Activated B cell treated with CpG ODN at 0.5 μM for 24 hours (primary cell): ENCODE measurements at regions not wholly inside any gene's neighbourhood (a gene's known extent, or its start where the extent isn't known, plus 50 kb on each side); places are given as distances from the start of the nearest gene placed in this dataset.

ENCODE experiments used
- ATAC-seq: fragments of 200-7000 bp; cut with Tn5 transposase; one replicate; pipeline ENCODE4 v1.10.0; 2021; ENCODE audit warnings: low read depth, mild to moderate bottlenecking, moderate library complexity
- CTCF ChIA-PET: fragments of 350-600 bp; sonication (Branson Sonifier 250); formaldehyde crosslinking; loops from one replicate; lab custom pipeline; 2021; ENCODE audit warnings: antibody characterized with exemption; lab: Charles Lee
- POLR2A ChIA-PET: fragments of 350-600 bp; sonication (Branson Sonifier 250); formaldehyde crosslinking; loops from one replicate; lab custom pipeline; 2021; ENCODE audit warnings: antibody characterized with exemption; lab: Charles Lee
- DNase-seq: peaks from one replicate; pipeline ENCODE4 v3.0.0; 2022
- H3K27ac Mint-ChIP-seq: one replicate; pipeline ENCODE4 v1.8.0; 2020; ENCODE audit warnings: mixed read lengths
- H3K27me3 Mint-ChIP-seq: one replicate; pipeline ENCODE4 v1.8.0; 2021; ENCODE audit warnings: mixed read lengths
- H3K36me3 Mint-ChIP-seq: one replicate; pipeline ENCODE4 v1.8.0; 2021; ENCODE audit warnings: low read depth, mixed read lengths
- H3K4me1 Mint-ChIP-seq: one replicate; pipeline ENCODE4 v1.8.0; 2021; ENCODE audit warnings: mixed read lengths
- H3K4me3 Mint-ChIP-seq: one replicate; pipeline ENCODE4 v1.8.0; 2020; ENCODE audit warnings: mild to moderate bottlenecking, mixed read lengths
- H3K9me3 Mint-ChIP-seq: one replicate; pipeline ENCODE4 v1.8.0; 2020; ENCODE audit warnings: mixed read lengths
- CTCF ChIP-seq: fragments of 200-600 bp; IDR thresholded peaks from one replicate; pipeline ENCODE4 v1.8.0; 2022; ENCODE audit warnings: antibody characterized with exemption, mild to moderate bottlenecking
- intact Hi-C: fragments of 100-400 bp; cut with micrococcal nuclease; formaldehyde crosslinking; loops from one replicate; pipeline ENCODE4 v1.15.1; 2024

- Mint-ChIP-seq H3K9me3 (no peaks in the 10 kb centered on the region), H3K27me3 (no peaks in the 10 kb centered on the region), H3K27ac (no peak overlapping the region), H3K36me3 (no peaks in the 10 kb centered on the region), H3K4me3 (no peak overlapping the region), H3K4me1 (no peaks in the 10 kb centered on the region)
- ChIA-PET POLR2A (no interaction called here), CTCF (no interaction called here)
- DNase-seq: no peak
- no peak for TF ChIP-seq CTCF
- intact Hi-C loops: no loop called here
- no peak for ATAC-seq
These were observed 1687.6 kb downstream of the GRIK2 start for GRCh38 chr6:103081126-103081525.

GRCh38 chr6:103080497-103080896 is 1687.0 kb downstream of the GRIK2 start:
- no peaks in the 10 kb centered on the region for H3K27me3 Mint-ChIP-seq
- no peaks in the 10 kb centered on the region for H3K36me3 Mint-ChIP-seq
- H3K27ac Mint-ChIP-seq: no peak overlapping the region
- CTCF ChIA-PET: no interaction called here
- no peak overlapping the region for H3K4me3 Mint-ChIP-seq
- H3K9me3 Mint-ChIP-seq: no peaks in the 10 kb centered on the region
- H3K4me1 Mint-ChIP-seq: no peaks in the 10 kb centered on the region
- DNase-seq (no peak), ATAC-seq (no peak)
- TF ChIP-seq CTCF: no peak
- intact Hi-C loops: no loop called here
- POLR2A ChIA-PET: no interaction called here

- ChIA-PET CTCF (no interaction called here), POLR2A (no interaction called here)
- DNase-seq (no peak), ATAC-seq (no peak)
- no peak overlapping the region for H3K27ac Mint-ChIP-seq
- H3K4me3 Mint-ChIP-seq: no peak overlapping the region
- no peak for TF ChIP-seq CTCF
- H3K4me1 Mint-ChIP-seq: no peaks in the 10 kb centered on the region
- H3K27me3 Mint-ChIP-seq: no peaks in the 10 kb centered on the region
- intact Hi-C loops: no loop called here
- no peaks in the 10 kb centered on the region for H3K36me3 Mint-ChIP-seq
- no peaks in the 10 kb centered on the region for H3K9me3 Mint-ChIP-seq
These were observed 1686.4 kb downstream of the GRIK2 start for GRCh38 chr6:103079867-103080266.

DNA sequence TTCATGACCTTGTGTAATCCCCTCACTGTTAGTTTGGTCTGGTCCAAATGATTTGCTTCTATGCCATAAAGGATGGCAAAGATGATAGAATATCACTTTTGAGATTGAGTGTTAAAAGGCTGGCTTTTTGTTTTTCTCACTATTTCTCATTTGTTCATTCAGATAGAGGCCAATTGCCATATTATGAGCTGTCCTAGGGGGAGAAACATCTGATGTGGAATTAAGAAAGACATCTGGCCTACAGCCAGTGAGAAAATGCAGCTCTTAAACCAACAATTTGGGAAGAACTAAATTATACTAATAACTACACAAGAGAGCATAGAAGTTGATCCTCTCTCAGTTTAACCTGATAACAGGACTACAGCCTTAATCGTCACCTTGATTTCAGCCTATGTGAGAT is 1668.6 kb downstream of the GRIK2 start:
- TF ChIP-seq CTCF: no peak
- Mint-ChIP-seq H3K27me3 (no peaks in the 10 kb centered on the region), H3K36me3 (no peaks in the 10 kb centered on the region), H3K9me3 (peaks cover 13% of the 10 kb centered on the region), H3K4me3 (no peak overlapping the region), H3K4me1 (no peaks in the 10 kb centered on the region), H3K27ac (no peak overlapping the region)
- DNase-seq (no peak), ATAC-seq (no peak)
- POLR2A ChIA-PET: no interaction called here
- intact Hi-C loops: no loop called here
- CTCF ChIA-PET: no interaction called here

GRCh38 chr6:103047567-103047966 is 1654.1 kb downstream of the GRIK2 start:
- intact Hi-C loops: no loop called here
- DNase-seq: no peak
- CTCF ChIA-PET: no interaction called here
- no peaks in the 10 kb centered on the region for H3K27me3 Mint-ChIP-seq
- TF ChIP-seq CTCF: no peak
- no peak overlapping the region for H3K4me3 Mint-ChIP-seq
- no peak overlapping the region for H3K27ac Mint-ChIP-seq
- H3K9me3 Mint-ChIP-seq: peaks cover 6% of the 10 kb centered on the region
- ATAC-seq: no peak
- POLR2A ChIA-PET: no interaction called here
- no peaks in the 10 kb centered on the region for H3K4me1 Mint-ChIP-seq
- no peaks in the 10 kb centered on the region for H3K36me3 Mint-ChIP-seq
